Activated B cell treated with CpG ODN at 0.5 μM for 24 hours (primary cell): ENCODE measurements at regions not wholly inside any gene's neighbourhood (a gene's known extent, or its start where the extent isn't known, plus 50 kb on each side); places are given as distances from the start of the nearest gene placed in this dataset.

Experiments used
- ATAC-seq: fragments of 200-7000 bp; cut with Tn5 transposase; one replicate; pipeline ENCODE4 v1.10.0; 2021; ENCODE audit warnings: low read depth, mild to moderate bottlenecking, moderate library complexity
- CTCF ChIA-PET: fragments of 350-600 bp; sonication (Branson Sonifier 250); formaldehyde crosslinking; loops from one replicate; lab custom pipeline; 2021; ENCODE audit warnings: antibody characterized with exemption; lab: Charles Lee
- POLR2A ChIA-PET: fragments of 350-600 bp; sonication (Branson Sonifier 250); formaldehyde crosslinking; loops from one replicate; lab custom pipeline; 2021; ENCODE audit warnings: antibody characterized with exemption; lab: Charles Lee
- DNase-seq: peaks from one replicate; pipeline ENCODE4 v3.0.0; 2022
- H3K27ac Mint-ChIP-seq: one replicate; pipeline ENCODE4 v1.8.0; 2020; ENCODE audit warnings: mixed read lengths
- H3K27me3 Mint-ChIP-seq: one replicate; pipeline ENCODE4 v1.8.0; 2021; ENCODE audit warnings: mixed read lengths
- H3K36me3 Mint-ChIP-seq: one replicate; pipeline ENCODE4 v1.8.0; 2021; ENCODE audit warnings: low read depth, mixed read lengths
- H3K4me1 Mint-ChIP-seq: one replicate; pipeline ENCODE4 v1.8.0; 2021; ENCODE audit warnings: mixed read lengths
- H3K4me3 Mint-ChIP-seq: one replicate; pipeline ENCODE4 v1.8.0; 2020; ENCODE audit warnings: mild to moderate bottlenecking, mixed read lengths
- H3K9me3 Mint-ChIP-seq: one replicate; pipeline ENCODE4 v1.8.0; 2020; ENCODE audit warnings: mixed read lengths
- CTCF ChIP-seq: fragments of 200-600 bp; IDR thresholded peaks from one replicate; pipeline ENCODE4 v1.8.0; 2022; ENCODE audit warnings: antibody characterized with exemption, mild to moderate bottlenecking
- intact Hi-C: fragments of 100-400 bp; cut with micrococcal nuclease; formaldehyde crosslinking; loops from one replicate; pipeline ENCODE4 v1.15.1; 2024

- TF ChIP-seq CTCF = no peak
- no peak overlapping the region for H3K27ac Mint-ChIP-seq
- H3K4me1 Mint-ChIP-seq = no peaks in the 10 kb centered on the region
- intact Hi-C loops = no loop called here
- ATAC-seq (no peak), DNase-seq (no peak)
- H3K27me3 Mint-ChIP-seq = peaks cover 5% of the 10 kb centered on the region
- H3K9me3 Mint-ChIP-seq = no peaks in the 10 kb centered on the region
- H3K36me3 Mint-ChIP-seq = no peaks in the 10 kb centered on the region
- no peak overlapping the region for H3K4me3 Mint-ChIP-seq
- POLR2A ChIA-PET = no interaction called here
- CTCF ChIA-PET = no interaction called here
Measured at GRCh38 chr11:69394869-69395246, 86.6 kb upstream of the LINC01488 start.

DNA sequence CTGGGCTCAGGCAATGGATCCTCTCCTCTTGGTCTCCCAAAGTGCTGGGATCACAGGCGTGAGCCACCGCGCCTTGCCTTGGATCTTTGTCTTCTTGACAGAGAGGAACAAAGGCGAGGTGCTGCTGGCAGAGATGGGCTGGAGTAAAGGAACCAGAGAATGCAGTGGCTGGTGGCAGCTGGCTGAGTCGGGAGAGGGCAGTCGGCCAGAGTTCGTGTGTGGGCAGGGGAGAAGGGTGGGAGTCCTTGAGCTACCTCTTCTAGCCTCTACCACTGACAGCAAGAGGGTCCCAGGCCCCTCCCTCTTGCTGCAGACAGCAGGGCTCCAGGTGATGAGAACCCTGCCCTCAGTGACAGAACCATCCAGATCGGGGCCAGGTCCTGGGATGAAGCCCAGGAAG lies 86.2 kb upstream of the LINC01488 start:
- Mint-ChIP-seq H3K9me3 (no peaks in the 10 kb centered on the region), H3K27me3 (peaks cover 5% of the 10 kb centered on the region), H3K4me1 (no peaks in the 10 kb centered on the region), H3K36me3 (no peaks in the 10 kb centered on the region), H3K4me3 (no peak overlapping the region), H3K27ac (no peak overlapping the region)
- intact Hi-C loops = no loop called here
- TF ChIP-seq CTCF = no peak
- CTCF ChIA-PET = no interaction called here
- no peak for ATAC-seq
- POLR2A ChIA-PET = no interaction called here
- DNase-seq = no peak

DNA sequence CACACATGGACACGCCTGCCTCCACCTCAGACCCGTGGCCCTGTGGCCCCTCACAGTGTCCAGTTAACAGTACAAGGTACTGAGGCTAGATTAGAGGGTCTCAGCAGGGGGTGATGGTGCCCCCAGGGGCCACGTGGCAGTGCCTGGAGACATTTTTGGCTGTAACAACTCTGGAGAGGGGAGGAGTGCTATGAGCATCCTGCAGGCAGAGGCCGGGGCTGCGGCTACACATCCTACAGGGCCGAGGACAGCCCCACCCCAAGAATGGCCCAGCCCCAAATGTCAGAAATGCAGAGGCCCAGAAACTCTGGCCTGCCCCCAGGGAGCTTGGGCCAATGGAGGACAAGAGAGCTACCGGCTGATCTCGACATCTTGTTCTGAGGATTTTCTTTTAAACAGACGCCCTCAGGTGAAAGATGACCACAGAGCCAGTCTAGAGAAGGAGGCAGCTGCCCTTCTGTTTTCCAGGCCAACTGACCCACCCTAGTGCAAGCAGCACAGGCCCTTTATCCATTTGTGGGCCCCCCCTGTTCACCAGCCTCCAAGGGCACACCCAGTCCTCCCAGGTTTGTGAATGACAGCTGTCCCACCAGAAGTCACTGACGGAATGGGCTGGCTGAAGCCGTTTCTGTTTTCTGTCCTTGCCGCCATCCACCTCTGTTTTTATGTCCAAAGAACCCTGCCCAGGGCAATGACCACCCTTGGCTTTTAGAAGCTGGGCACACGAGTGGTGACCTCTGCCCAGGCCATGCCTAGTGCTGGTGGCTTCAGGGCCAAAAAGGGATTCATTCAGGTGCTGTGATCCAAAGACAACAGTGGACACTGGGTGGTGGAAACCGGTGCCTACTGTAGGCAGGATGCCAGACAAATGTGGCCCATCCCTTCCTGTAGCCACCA lies 85.2 kb upstream of the LINC01488 start:
- Mint-ChIP-seq H3K36me3 (no peaks in the 10 kb centered on the region), H3K4me1 (peaks cover 4% of the 10 kb centered on the region), H3K27me3 (peaks cover 2% of the 10 kb centered on the region), H3K9me3 (no peaks in the 10 kb centered on the region), H3K4me3 (no peak overlapping the region), H3K27ac (no peak overlapping the region)
- DNase-seq (no peak), ATAC-seq (no peak)
- no peak for TF ChIP-seq CTCF
- ChIA-PET POLR2A (no interaction called here), CTCF (no interaction called here)
- intact Hi-C loops = no loop called here

GRCh38 chr11:69396948-69397307 lies 84.5 kb upstream of the LINC01488 start:
- Mint-ChIP-seq H3K4me3 (no peak overlapping the region), H3K27me3 (peaks cover 2% of the 10 kb centered on the region), H3K27ac (no peak overlapping the region), H3K36me3 (no peaks in the 10 kb centered on the region), H3K4me1 (peaks cover 10% of the 10 kb centered on the region), H3K9me3 (no peaks in the 10 kb centered on the region)
- intact Hi-C loops = no loop called here
- ATAC-seq (no peak), DNase-seq (no peak)
- TF ChIP-seq CTCF = no peak
- ChIA-PET POLR2A (no interaction called here), CTCF (no interaction called here)

GRCh38 chr11:69397732-69398131 lies 83.7 kb upstream of the LINC01488 start:
- Mint-ChIP-seq H3K27ac (no peak overlapping the region), H3K27me3 (peaks cover under 1% of the 10 kb centered on the region), H3K36me3 (no peaks in the 10 kb centered on the region), H3K4me1 (peaks cover 15% of the 10 kb centered on the region), H3K9me3 (no peaks in the 10 kb centered on the region), H3K4me3 (no peak overlapping the region)
- no peak for TF ChIP-seq CTCF
- intact Hi-C loops = no loop called here
- DNase-seq (no peak), ATAC-seq (no peak)
- ChIA-PET POLR2A (no interaction called here), CTCF (no interaction called here)
